GM21390 (cell line): ENCODE measurements at regions not wholly inside any gene's neighbourhood (a gene's known extent, or its start where the extent isn't known, plus 50 kb on each side); places are given as distances from the start of the nearest gene placed in this dataset.

ENCODE experiments used
- ATAC-seq: cut with Tn5 transposase; IDR thresholded peaks from one replicate; pipeline ENCODE4 v1.9.1; 2021; ENCODE audit not compliant: unreplicated experiment

DNA sequence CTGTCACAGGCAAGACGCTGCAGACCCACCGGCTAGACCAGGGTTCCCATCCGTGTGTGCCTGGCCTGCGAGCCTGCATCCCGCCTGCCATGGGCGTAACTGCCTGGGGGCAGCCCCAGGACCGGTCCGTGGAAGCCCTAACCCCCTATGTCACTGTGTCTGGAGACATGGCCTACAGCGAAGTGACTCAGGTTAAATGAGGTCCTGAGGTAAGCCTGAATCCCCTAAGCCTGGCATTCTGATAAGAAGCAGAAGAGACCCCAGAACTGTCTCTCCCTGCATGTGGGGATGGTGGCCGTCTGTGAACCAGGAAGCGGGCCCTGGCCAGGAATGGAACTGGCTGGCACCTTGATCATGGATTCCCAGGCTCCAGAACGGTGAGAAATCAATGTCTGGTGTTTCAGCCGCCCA is 570.1 kb downstream of the BRD1 start:
- ATAC-seq, result no peak

GRCh38 chr22:49255741-49256318 is 571.8 kb downstream of the BRD1 start:
- no peak for ATAC-seq

DNA sequence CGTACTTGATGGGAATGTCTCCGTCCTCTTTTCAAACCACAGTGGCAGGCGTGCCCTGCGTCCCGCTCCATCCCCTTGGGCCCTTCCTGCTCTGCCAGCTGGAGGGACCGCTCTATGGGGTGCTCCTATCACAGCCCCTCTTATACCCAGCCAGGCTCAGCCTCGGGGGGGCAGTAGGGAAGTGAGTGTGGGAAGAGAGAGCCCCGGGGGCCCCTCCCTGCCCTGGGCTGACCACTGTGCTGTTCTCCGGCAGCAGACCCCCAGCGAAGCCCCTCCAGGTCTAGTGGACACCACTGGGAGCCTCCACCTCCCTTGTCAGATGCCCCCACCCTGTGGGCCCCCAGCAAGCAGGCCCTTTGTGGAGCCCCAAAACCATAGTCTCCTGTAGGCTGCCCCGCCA is 572.5 kb downstream of the BRD1 start:
- ATAC-seq, result no peak

- no peak for ATAC-seq
Observed at GRCh38 chr22:49253656-49254055, 574.0 kb downstream of the BRD1 start.

GRCh38 chr22:49251371-49251770 is 576.3 kb downstream of the BRD1 start:
- ATAC-seq, result no peak

GRCh38 chr22:49247194-49247924 is 580.3 kb downstream of the BRD1 start:
- ATAC-seq, result no peak

DNA sequence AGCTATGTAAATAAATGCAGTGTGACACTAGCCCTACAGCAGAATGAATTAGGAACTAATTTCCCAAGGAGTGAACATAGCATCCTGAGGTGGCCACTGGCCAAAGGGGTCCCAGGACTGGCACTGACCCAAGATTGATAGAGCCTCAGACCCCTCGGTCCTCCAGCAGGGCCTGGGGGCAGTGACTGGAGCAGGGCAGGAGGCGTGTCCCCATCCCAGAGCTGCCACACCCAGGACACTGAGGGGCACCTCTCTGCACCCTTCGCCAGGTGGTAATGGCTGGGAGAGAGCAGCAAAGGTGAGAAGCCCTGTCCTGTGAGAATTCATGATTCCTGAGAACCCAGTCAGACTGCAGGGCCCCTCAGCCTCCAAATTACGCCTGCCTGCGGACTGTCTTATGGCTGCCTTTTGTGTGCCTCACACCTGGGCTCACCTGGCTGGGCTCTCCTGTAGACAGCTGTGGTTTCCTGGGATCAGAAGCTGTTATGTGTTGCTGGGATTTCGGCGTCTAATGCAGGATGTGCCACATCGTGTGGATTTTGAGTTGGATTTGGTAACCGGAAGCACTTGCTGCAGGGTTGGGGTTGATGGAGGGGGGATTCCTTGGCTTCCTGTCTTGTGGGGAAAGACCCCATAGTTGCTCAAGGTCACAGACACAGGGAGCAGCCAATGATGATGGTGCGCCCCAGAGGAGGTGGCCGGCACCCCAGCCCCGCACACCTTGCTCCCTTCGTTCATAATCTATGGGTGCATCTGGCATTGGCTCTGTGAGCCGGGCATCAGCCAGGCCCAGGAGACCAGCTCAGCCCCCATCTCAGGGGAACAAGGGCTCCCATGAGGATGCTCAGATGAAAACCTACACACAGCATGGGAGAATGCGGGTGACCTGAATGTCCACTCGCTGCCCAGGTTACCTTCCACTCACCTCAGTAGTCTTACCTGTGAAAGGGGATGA is 582.9 kb downstream of the BRD1 start:
- no peak for ATAC-seq

DNA sequence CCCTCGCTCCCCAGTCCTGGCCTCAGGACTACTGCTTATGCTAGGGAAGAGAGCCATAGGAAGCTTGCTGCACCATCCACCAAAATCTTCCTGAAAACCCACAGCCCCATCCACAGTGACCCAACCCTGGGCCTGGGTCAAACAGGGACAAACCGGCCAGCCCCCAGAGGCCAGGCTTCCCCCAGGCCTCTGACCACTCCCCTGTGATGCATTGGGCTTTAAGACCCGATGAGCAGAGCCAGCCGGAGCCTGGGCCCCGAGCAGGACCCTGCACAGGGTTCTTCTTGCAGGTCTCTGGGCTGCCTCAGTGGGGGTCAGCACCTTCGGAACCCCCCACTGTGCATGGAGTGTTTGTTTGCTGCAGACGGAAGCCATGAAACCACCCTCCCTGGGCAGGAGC is 583.7 kb downstream of the BRD1 start:
- no peak for ATAC-seq

- ATAC-seq, result no peak
Observed at GRCh38 chr22:49243335-49243734, 584.3 kb downstream of the BRD1 start.

DNA sequence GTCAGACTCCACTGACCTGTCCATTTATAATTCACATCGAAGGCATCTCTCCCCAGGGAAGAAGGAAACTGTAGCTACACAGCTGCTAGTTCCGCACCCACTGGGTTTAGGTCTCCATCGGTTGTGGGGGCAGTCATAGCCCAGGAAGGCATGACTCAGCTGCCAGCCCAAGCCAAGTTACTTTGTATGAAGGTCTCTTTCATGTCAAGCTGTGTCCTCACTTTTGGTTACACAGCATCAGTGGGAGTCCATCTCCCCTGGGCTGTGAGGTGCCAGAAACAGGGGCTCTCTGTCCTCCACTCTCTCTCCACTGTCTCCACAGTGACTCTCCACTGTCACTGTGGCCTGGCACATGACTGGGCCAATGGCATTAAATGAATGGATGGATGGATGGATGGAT is 585.2 kb downstream of the BRD1 start:
- ATAC-seq, result no peak

DNA sequence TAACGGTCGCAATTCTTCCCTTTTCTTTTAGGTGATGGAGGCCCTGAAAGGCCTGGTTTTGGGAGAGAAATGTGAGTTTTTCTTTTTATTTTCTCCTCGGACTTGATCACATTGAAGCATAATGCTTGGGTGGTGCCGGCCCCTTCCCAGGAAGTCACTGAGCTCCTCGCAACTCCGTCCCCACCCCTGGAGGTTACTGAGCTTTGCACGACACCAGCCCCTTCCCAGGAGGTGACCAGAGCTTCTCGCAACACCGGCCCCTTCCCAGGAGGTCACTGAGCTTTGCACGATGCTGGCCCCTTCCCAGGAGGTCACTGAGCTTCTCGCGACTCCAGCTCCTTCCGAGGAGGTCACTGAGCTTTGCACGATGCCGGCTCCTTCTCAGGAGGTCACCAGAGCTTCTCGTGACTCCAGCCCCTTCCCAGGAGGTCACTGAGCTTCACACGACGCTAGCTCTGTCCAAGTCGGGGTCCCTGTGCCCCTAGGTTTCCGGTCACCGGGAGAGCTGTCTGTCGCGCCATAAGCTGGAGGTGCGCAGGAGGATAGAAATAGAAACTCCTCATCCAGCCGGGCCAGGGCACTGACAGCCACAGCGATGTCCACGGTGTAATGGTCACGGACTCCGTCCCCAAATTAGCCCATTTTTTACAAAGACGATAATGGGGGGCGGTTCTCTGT is 586.4 kb downstream of the BRD1 start:
- ATAC-seq, result no peak

GRCh38 chr22:49240472-49240871 is 587.2 kb downstream of the BRD1 start:
- ATAC-seq, result no peak

GRCh38 chr22:49240016-49240380 is 587.7 kb downstream of the BRD1 start:
- ATAC-seq, result no peak

DNA sequence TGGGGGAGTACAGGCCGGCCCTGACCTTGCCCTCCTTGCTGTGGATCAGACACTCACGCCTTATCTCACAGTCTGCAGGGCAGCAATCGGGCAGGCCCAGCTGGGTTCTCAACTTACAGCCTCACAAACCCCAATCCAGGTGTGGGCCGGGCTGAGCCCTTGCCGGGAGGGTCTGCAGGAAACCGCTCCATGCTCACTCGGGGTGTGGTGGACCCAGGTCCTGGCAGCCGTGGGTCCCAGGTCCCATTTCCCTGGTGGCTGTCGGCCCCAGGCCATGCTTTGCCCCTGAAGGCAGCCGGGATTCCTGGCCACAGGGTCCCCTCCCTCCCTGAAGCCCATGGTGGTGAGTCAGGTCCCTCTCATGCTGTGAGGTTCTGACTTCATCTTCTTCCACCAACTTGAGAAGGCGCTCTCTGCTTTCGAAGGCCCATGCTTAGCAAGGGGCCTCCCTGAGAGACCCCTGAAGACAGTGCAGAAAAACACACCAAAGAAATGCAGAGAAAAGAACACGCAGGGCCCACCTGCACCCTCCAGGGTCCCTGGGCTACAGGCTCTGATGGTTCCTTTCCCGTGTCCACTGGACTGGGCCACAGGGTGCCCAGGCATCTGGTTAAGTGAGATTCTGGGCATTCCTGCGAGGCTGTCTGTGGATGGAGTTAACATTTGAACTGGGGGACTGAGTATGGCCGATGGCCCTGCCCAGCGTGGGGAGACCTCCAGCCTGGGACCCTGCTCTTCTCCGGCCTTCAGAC is 588.2 kb downstream of the BRD1 start:
- ATAC-seq, result no peak

DNA sequence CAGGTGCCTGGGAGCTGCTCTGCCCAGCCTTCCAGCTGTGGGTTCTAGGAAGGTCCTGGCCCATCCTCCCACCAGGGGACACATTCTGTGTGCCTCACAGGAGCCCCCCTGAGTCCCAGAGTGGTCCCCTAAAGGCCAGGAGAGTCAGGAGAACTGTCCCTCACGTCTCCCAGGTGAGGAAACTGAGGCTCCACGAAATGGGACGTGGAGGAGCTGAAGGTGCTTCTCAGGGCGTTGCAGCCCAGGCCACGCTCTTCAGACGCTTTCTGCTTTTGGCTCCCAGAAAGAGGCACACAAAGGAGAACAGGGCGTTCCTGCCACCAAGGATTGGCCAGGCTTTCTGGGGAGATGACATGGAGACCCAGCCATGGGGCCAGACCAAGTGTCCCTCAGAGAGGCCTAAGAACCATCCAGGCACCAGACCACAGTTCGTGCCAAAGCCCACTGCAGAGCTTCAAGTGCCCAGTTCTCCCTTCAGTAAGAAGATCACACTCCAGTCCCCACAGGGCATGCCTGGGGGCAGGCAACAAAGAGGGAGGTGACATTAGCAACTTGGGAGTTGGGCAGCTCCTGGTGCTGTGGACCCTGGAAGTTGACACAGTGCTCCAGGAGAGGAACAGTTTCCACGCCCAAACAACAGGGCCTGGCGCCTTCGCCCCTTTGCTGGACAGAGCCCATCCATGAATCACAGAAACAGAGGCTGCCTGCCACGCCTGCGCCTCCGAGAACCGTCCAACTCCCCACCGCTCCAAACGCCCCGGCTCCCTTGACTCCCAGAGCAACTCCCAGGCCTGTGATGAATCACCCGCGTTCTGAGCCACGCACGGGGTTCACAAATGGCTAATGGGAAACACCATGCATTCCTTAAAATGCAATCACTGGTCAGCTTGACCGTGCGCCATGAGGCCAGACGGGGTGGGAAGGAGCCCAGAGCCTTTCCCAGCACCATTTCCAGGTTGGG is 589.2 kb downstream of the BRD1 start:
- no peak for ATAC-seq

GRCh38 chr22:49237703-49238102 is 590.0 kb downstream of the BRD1 start:
- no peak for ATAC-seq

- no peak for ATAC-seq
Observed at GRCh38 chr22:49237279-49237678, 590.4 kb downstream of the BRD1 start.

GRCh38 chr22:49236541-49237075 is 591.1 kb downstream of the BRD1 start:
- no peak for ATAC-seq
